Endothelial cell of umbilical vein (primary cell): ENCODE measurements at regions not wholly inside any gene's neighbourhood (a gene's known extent, or its start where the extent isn't known, plus 50 kb on each side); places are given as distances from the start of the nearest gene placed in this dataset.

Source experiments
- BruUV-seq: library from RNA; stranded (reverse); fragments of 400-500 nt; replicated peaks from 2 replicates; lab custom pipeline; 2021; lab: Mats Ljungman, UMichigan
- CTCF ChIA-PET: fragments of 300-600, 350-600 bp; sonication (Branson Sonifier 250); formaldehyde crosslinking; loops from one replicate; lab custom pipeline; 2021; ENCODE audit warnings: antibody characterized with exemption, inconsistent platforms; lab: Charles Lee
- POLR2A ChIA-PET: fragments of 300-600, 350-600 bp; sonication (Branson Sonifier 250); formaldehyde crosslinking; loops from one replicate; lab custom pipeline; 2021; ENCODE audit warnings: antibody characterized with exemption, inconsistent platforms; lab: Charles Lee
- DNase-seq: peaks from one replicate; pipeline ENCODE4 v3.0.0-alpha.2; 2011; ENCODE audit warnings: low read depth, low spot score
- FAIRE-seq: peaks from 2 replicates; lab custom pipeline; 2011; peaks lifted over from hg19 to GRCh38; lab: Jason Lieb, UNC
- H2AFZ ChIP-seq: 2 replicates; pipeline ENCODE4 v1.6.0; 2012; ENCODE audit warnings: low read depth, low read length, control low read depth, inconsistent platforms
- H3K27ac ChIP-seq: 2 replicates; pipeline ENCODE4 v1.5.1; 2011; ENCODE audit warnings: low read depth, mild to moderate bottlenecking, control low read depth, low read length, moderate library complexity; ENCODE audit not compliant: insufficient read depth
- H3K27me3 ChIP-seq, 2 experiments: 2 replicates each; pipeline versions ENCODE4 v1.6.0 to v1.6.1; 2011; ENCODE audit warnings: low read length in 2 of 2, mixed read lengths in 1 of 2; ENCODE audit not compliant: control insufficient read depth in 2 of 2, insufficient read depth in 2 of 2
- H3K36me3 ChIP-seq, 2 experiments: 2 replicates in 1 of 2; 3 replicates in 1 of 2; pipeline ENCODE4 v1.5.1; 2011; ENCODE audit warnings: low read length in 2 of 2, mild to moderate bottlenecking in 1 of 2, moderate library complexity in 1 of 2; ENCODE audit not compliant: control insufficient read depth in 2 of 2, insufficient read depth in 2 of 2; ENCODE audit errors: extremely low read depth in 1 of 2
- H3K4me1 ChIP-seq: 3 replicates; pipeline ENCODE4 v1.5.1; 2011; ENCODE audit warnings: mild to moderate bottlenecking, low read length; ENCODE audit not compliant: control insufficient read depth, insufficient read depth; ENCODE audit errors: extremely low read depth
- H3K4me2 ChIP-seq: 2 replicates; pipeline ENCODE4 v1.6.1; 2011; ENCODE audit warnings: low read length, control low read depth, mixed read lengths; ENCODE audit not compliant: insufficient read depth
- H3K4me3 ChIP-seq, 3 experiments: fragments of 200-600 bp in 1 of 3; sonication (generic), shearing (Covaris generic) in 1 of 3; replicated peaks in 1 of 3; 2 replicates each; pipeline ENCODE4 v1.5.1; 2011 to 2016; ENCODE audit warnings: control low read depth in 3 of 3, low read length in 3 of 3, mild to moderate bottlenecking in 2 of 3, inconsistent platforms in 1 of 3, low read depth in 1 of 3, moderate library complexity in 1 of 3; ENCODE audit not compliant: insufficient read depth in 1 of 3
- H3K79me2 ChIP-seq: 2 replicates; pipeline ENCODE4 v1.6.0; 2012; ENCODE audit warnings: low read length, inconsistent platforms; ENCODE audit not compliant: control insufficient read depth, insufficient read depth
- H3K9ac ChIP-seq: replicated peaks from 2 replicates; pipeline ENCODE3; 2011; ENCODE audit warnings: low read length, control low read depth; ENCODE audit not compliant: insufficient read depth; ENCODE audit errors: extremely low read depth
- H3K9me1 ChIP-seq: replicated peaks from 3 replicates; pipeline ENCODE4 v1.6.0; 2011; ENCODE audit warnings: mild to moderate bottlenecking, low read length; ENCODE audit not compliant: control insufficient read depth, insufficient read depth; ENCODE audit errors: extremely low read depth
- H3K9me3 ChIP-seq: replicated peaks from 2 replicates; pipeline ENCODE4 v1.5.1; 2012; ENCODE audit warnings: low read length, inconsistent platforms; ENCODE audit not compliant: control insufficient read depth, insufficient read depth
- H4K20me1 ChIP-seq: replicated peaks from 2 replicates; pipeline ENCODE3; 2011; ENCODE audit warnings: mild to moderate bottlenecking, low read length; ENCODE audit not compliant: control insufficient read depth, insufficient read depth; ENCODE audit errors: extremely low read depth
- EZH2 ChIP-seq: IDR thresholded peaks from 2 replicates; pipeline ENCODE4 v1.6.1; 2012; ENCODE audit warnings: borderline replicate concordance, low read depth, mild to moderate bottlenecking, moderate library complexity, low read length, inconsistent platforms; ENCODE audit not compliant: severe bottlenecking
- FOS ChIP-seq: IDR thresholded peaks from 2 replicates; pipeline ENCODE4 v1.6.1; 2011; ENCODE audit warnings: mild to moderate bottlenecking, low read length, moderate library complexity, borderline replicate concordance; ENCODE audit not compliant: insufficient read depth
- GATA2 ChIP-seq: IDR thresholded peaks from 2 replicates; pipeline ENCODE4 v1.7.0; 2011; ENCODE audit warnings: low read depth, mild to moderate bottlenecking, moderate library complexity, mixed read lengths, low read length; ENCODE audit not compliant: insufficient read length, insufficient read depth
- JUN ChIP-seq: IDR thresholded peaks from 2 replicates; pipeline ENCODE4 v1.6.1; 2011; ENCODE audit warnings: borderline replicate concordance, low read depth; ENCODE audit not compliant: insufficient read length, insufficient read depth
- MAX ChIP-seq: IDR thresholded peaks from 2 replicates; pipeline ENCODE4 v1.6.1; 2011; ENCODE audit not compliant: insufficient read depth, insufficient read length
- MYC ChIP-seq: IDR thresholded peaks from one replicate; pipeline ENCODE4 v1.6.1; 2011; ENCODE audit warnings: mild to moderate bottlenecking, low read depth, low read length
- POLR2A ChIP-seq: IDR thresholded peaks from 2 replicates; pipeline ENCODE4 v1.6.1; 2012; ENCODE audit warnings: low read depth, mild to moderate bottlenecking, control low read depth, low read length
- POLR2AphosphoS5 ChIP-seq: IDR thresholded peaks from 2 replicates; pipeline ENCODE4 v1.6.1; 2012; ENCODE audit warnings: low read depth, mild to moderate bottlenecking, control low read depth, low read length, moderate library complexity; ENCODE audit not compliant: insufficient read depth
- dilution Hi-C: fragments of 300-500 bp; cut with MboI; formaldehyde crosslinking; loops from one replicate; pipeline ENCODE4 v1.15.0; 2019; ENCODE audit warnings: low sequenced_read_pairs; ENCODE audit not compliant: extremely low pct_ligation_motif_present
- intact Hi-C: fragments of 100-400 bp; cut with micrococcal nuclease; formaldehyde crosslinking; loops from one replicate; pipeline ENCODE4 v1.10.0; 2022
- TF ChIP-seq, protein P1 (sequence below), 2 donors: IDR thresholded peaks; 1 replicate in 1 of 2; 2 replicates in 1 of 2; pipeline ENCODE4 v1.5.1; 2011; ENCODE audit warnings: low read length in 2 of 2, mild to moderate bottlenecking in 2 of 2, moderate library complexity in 2 of 2, control low read depth in 1 of 2, inconsistent platforms in 1 of 2, low read depth in 1 of 2; ENCODE audit not compliant: insufficient read depth in 1 of 2; ENCODE audit errors: extremely low read depth in 1 of 2

DNA sequence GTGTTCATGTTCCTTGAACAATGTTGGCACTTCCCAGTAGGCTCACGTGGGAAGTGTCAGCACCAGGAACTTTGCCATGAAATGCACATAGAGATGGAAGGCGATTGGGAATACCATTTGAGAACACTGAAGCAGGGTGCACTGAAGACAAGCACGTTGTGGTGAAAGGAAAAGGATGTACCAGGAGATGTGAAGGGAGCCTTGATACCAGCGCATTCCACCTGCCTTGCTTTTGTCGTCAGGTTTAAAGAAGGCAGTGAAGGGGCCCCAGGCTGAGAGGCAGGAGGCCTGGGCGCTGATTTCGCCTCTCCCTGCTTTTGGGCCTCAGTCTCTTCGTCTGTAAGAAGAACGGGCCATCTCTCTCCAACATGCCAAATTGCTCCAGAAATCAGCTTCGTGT is 194.5 kb upstream of the HES1 start:
- DNase-seq (no peak), FAIRE-seq (no peak)
- POLR2A ChIA-PET: no interaction called here
- H3K9ac ChIP-seq: no peak overlapping the region
- BruUV-seq: no TSS peak
- dilution Hi-C loops (no loop called here), intact Hi-C loops (no loop called here)
- no peaks in the 10 kb centered on the region for H4K20me1 ChIP-seq
- no peaks in the 10 kb centered on the region for H3K36me3 ChIP-seq
- H3K79me2 ChIP-seq: no peaks in the 10 kb centered on the region
- no peak overlapping the region for H3K4me3 ChIP-seq
- peaks cover 22 to 24% of the 10 kb centered on the region in 2 experiments for H3K27me3 ChIP-seq
- CTCF ChIA-PET: no interaction called here
- no peak overlapping the region for H3K4me2 ChIP-seq
- H3K9me3 ChIP-seq: no peaks in the 10 kb centered on the region
- H3K4me1 ChIP-seq: no peaks in the 10 kb centered on the region
- H2AFZ ChIP-seq: no peak overlapping the region
- no peaks in the 10 kb centered on the region for H3K9me1 ChIP-seq
- TF ChIP-seq MAX (no peak), EZH2 (no peak), FOS (no peak), POLR2A (no peak), MYC (no peak), POLR2AphosphoS5 (no peak), JUN (no peak), GATA2 (no peak)
- TF ChIP-seq, protein P1, sequence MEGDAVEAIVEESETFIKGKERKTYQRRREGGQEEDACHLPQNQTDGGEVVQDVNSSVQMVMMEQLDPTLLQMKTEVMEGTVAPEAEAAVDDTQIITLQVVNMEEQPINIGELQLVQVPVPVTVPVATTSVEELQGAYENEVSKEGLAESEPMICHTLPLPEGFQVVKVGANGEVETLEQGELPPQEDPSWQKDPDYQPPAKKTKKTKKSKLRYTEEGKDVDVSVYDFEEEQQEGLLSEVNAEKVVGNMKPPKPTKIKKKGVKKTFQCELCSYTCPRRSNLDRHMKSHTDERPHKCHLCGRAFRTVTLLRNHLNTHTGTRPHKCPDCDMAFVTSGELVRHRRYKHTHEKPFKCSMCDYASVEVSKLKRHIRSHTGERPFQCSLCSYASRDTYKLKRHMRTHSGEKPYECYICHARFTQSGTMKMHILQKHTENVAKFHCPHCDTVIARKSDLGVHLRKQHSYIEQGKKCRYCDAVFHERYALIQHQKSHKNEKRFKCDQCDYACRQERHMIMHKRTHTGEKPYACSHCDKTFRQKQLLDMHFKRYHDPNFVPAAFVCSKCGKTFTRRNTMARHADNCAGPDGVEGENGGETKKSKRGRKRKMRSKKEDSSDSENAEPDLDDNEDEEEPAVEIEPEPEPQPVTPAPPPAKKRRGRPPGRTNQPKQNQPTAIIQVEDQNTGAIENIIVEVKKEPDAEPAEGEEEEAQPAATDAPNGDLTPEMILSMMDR (IDR thresholded peaks at IDR 0.05; ENCODE audit: extremely low read depth in 1 of 2, insufficient read depth in 1 of 2, low read depth in 1 of 2, low read length in 2 of 2): no peak
- H3K27ac ChIP-seq: no peak overlapping the region
